Lower leg skin (tissue), 4 donors: ENCODE measurements at regions not wholly inside any gene's neighbourhood (a gene's known extent, or its start where the extent isn't known, plus 50 kb on each side); places are given as distances from the start of the nearest gene placed in this dataset.

Experiments
- DNase-seq, 2 donors: peaks; one replicate each; pipeline ENCODE4 v3.0.0-alpha.2; 2019; ENCODE audit warnings: low spot score in 2 of 2
- H3K4me3 ChIP-seq: fragments of 200-600 bp; sonication (generic); 2 replicates; pipeline ENCODE4 v1.5.1; 2017; ENCODE audit warnings: mild to moderate bottlenecking, low read depth; ENCODE audit not compliant: poor library complexity, severe bottlenecking
- POLR2A ChIP-seq, 2 donors: fragments of 450-650 bp; IDR thresholded peaks; one replicate each; pipeline ENCODE4 v1.6.1; 2016 to 2017; ENCODE audit warnings: antibody characterized with exemption in 2 of 2, mild to moderate bottlenecking in 1 of 2, moderate library complexity in 1 of 2
- WGBS, 2 donors: methylation state at CpG; one replicate each; pipeline ENCODE4 v1.1.5; 2018; 5-methylcytosine and 5-hydroxymethylcytosine counted together
- intact Hi-C: fragments of 100-400 bp; cut with DNase I; formaldehyde crosslinking; loops from one replicate; pipeline ENCODE4 v1.15.0; 2023; ENCODE audit warnings: low total_unique reads
- TF ChIP-seq, protein P1 (sequence below), 3 donors: fragments of 450-650 bp; IDR thresholded peaks; one replicate each; pipeline ENCODE4 v1.5.1; 2016; ENCODE audit warnings: antibody characterized with exemption in 3 of 3, mild to moderate bottlenecking in 3 of 3, moderate library complexity in 2 of 3

DNA sequence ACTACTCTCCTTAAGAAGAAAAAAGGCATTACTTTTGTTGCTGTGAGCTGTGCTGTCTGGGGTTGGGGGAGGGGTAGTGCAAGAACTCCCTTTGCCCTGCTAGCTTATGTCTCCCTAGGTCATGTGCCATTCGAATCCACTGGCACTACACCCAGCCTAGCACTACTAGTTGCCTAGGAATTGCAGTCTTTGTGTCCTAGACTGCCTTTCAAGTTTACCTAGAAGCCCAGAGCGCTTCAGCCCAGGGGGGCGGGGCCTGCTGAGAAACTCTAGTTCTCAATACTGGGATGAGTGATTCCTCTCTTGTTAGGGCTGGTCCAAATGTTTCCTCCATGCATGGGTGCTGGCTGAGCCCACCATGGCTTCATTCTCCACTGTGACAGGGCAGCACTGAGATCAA is 1011.5 kb downstream of the PCDH19 start:
- H3K4me3 ChIP-seq, result no peak overlapping the region
- 57 to 90% methylated on average over 3 of the region's 3 CpGs for WGBS, 2 donors
- no peak for DNase-seq
- intact Hi-C loops, result no loop called here
- no peak for TF ChIP-seq POLR2A (IDR thresholded peaks at IDR 0.05)
- TF ChIP-seq, protein P1, sequence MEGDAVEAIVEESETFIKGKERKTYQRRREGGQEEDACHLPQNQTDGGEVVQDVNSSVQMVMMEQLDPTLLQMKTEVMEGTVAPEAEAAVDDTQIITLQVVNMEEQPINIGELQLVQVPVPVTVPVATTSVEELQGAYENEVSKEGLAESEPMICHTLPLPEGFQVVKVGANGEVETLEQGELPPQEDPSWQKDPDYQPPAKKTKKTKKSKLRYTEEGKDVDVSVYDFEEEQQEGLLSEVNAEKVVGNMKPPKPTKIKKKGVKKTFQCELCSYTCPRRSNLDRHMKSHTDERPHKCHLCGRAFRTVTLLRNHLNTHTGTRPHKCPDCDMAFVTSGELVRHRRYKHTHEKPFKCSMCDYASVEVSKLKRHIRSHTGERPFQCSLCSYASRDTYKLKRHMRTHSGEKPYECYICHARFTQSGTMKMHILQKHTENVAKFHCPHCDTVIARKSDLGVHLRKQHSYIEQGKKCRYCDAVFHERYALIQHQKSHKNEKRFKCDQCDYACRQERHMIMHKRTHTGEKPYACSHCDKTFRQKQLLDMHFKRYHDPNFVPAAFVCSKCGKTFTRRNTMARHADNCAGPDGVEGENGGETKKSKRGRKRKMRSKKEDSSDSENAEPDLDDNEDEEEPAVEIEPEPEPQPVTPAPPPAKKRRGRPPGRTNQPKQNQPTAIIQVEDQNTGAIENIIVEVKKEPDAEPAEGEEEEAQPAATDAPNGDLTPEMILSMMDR (IDR thresholded peaks at IDR 0.05), result no peak

DNA sequence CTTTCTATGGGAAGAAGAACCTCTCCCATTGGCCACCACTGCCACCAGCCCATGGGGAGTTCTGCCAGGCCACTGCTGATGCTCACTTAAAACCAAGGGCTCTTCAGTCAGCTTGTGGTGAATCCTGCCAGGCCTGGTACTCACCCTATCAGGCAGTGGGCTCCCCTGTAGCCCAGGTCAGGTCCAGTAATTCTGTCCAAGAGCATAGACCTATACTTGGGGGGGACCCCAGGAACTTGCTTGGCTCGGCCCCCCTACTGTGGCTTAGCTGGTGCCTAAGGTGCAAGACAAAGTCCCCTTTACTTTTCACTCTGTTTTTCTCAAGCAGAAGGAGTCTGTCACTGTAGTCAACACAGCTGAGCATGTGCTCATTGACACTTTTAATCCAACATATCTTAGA is 1012.2 kb downstream of the PCDH19 start:
- intact Hi-C loops, result no loop called here
- DNase-seq, result no peak
- 77 to 83% methylated on average over 1 of the region's 1 CpG for WGBS, 2 donors
- TF ChIP-seq, protein P1 (IDR thresholded peaks at IDR 0.05), result no peak
- no peak for TF ChIP-seq POLR2A (IDR thresholded peaks at IDR 0.05)
- H3K4me3 ChIP-seq, result no peak overlapping the region

DNA sequence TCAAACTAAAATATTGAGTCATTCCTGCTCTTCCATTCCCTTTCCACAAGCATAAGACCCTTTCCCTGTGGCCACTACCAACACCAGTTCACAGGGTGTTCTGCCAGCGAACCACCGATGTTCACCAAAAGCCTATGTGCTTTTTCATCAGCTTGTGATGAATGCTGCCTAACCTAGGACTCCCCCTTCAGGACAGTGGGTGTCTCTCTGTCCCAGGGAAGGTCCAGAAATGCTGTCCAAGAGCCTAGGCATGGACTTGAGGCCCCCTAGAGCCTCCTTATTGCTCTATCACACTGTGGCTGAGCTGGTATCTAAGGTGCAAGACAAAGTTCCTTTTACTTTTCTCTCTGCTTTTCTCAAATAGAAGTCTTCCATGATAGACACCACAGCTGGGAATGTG is 1015.6 kb downstream of the PCDH19 start:
- WGBS, 2 donors, result 81 to 96% methylated on average over 2 of the region's 2 CpGs
- intact Hi-C loops, result no loop called here
- DNase-seq, result no peak
- TF ChIP-seq POLR2A (IDR thresholded peaks at IDR 0.05), result no peak
- TF ChIP-seq, protein P1 (IDR thresholded peaks at IDR 0.05), result no peak
- no peak overlapping the region for H3K4me3 ChIP-seq

DNA sequence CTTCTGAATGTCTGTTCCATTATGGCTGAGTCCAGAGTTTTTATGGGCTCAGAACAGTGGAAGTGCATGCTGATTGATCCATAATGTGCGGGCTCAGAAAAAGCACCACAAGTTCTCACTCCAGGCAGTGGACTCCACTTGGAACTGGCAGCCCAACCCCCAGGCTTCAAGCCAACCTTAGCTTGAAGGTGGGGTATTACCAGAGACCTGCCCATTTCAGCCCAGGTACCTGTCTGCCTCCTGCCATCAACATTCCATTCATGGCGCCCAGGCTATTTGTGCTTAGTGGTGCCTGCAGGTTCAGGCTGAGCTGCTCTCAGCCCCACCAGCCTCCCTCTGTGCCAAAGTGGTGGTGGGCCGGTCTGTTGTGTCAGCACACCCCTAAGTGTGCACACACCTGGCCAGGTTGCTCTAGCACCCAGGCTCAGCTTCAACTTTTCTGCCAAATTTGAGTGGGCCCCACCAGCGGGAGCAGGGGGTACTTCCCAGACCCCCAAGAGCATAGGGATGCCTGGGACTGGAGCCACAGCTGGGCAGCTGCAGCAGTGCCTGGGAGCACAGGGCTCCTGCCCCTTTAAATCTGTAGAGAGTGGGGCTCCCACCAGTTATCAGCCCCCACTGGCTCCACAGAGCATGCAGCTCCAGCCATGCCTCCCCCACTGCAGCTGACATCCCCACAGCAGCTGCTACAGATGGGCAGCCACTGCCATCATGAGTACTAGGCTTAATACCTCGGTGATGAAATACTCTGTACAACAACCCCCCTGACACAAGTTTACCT is 1025.3 kb downstream of the PCDH19 start:
- H3K4me3 ChIP-seq, result no peak overlapping the region
- no peak for TF ChIP-seq POLR2A (IDR thresholded peaks at IDR 0.05)
- TF ChIP-seq, protein P1 (IDR thresholded peaks at IDR 0.05), result no peak
- 81 to 85% methylated on average over 2 to 5 of the region's 5 CpGs for WGBS, 2 donors
- intact Hi-C loops, result no loop called here
- DNase-seq, result peak in 1 of 2 donors; percentile 74

DNA sequence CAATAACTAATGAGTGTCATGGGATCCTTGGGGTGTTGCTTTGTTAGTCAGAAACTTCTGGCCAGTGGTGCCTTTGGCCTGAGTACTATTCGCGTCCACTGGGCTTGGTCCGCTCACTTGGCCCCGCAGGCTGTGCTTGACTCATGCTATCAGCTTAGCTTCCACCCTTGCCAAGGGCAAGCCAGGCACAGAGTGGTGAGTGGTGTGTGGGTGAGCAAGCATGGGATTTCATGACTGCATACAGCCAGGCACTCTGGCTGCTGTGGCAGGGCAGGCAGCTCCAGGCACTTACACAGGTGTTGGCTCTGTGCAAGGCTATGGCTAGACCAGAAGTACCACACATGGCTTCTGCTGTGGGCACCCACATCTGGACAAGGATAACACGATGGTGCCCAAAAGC is 1026.3 kb downstream of the PCDH19 start:
- 92% methylated on average over 5 of the region's 5 CpGs for WGBS, 2 donors
- TF ChIP-seq, protein P1 (IDR thresholded peaks at IDR 0.05), result no peak
- TF ChIP-seq POLR2A (IDR thresholded peaks at IDR 0.05), result no peak
- intact Hi-C loops, result no loop called here
- DNase-seq, result peak in 1 of 2 donors; percentile 42
- no peak overlapping the region for H3K4me3 ChIP-seq
